T-cell (primary cell): ENCODE measurements at regions not wholly inside any gene's neighbourhood (a gene's known extent, or its start where the extent isn't known, plus 50 kb on each side); places are given as distances from the start of the nearest gene placed in this dataset.

Source experiments
- ATAC-seq, 4 experiments: fragments of 200-7000 bp in 3 of 4; fragments of 150-1000 bp in 1 of 4; cut with Tn5 transposase; replicated peaks in 1 of 4; 1 replicate in 3 of 4; 2 replicates in 1 of 4; pipeline ENCODE4 v1.10.0; 2021; ENCODE audit warnings: moderate library complexity in 3 of 4, mild to moderate bottlenecking in 2 of 4, moderate number of reproducible peaks in 1 of 4
- CTCF ChIA-PET, 2 donors: fragments of 300-600 bp; sonication (Branson Sonifier 250); formaldehyde crosslinking; loops; one replicate each; lab custom pipeline; 2022; ENCODE audit warnings: antibody characterized with exemption in 2 of 2; lab: Charles Lee
- POLR2A ChIA-PET, 2 donors: fragments of 300-600 bp; sonication (Branson Sonifier 250); formaldehyde crosslinking; loops; one replicate each; lab custom pipeline; 2022; ENCODE audit warnings: antibody characterized with exemption in 2 of 2; lab: Charles Lee
- DNase-seq, 35 experiments: peaks; one replicate each; pipeline versions ENCODE4 v3.0.0 to v3.0.0-alpha.2; 2013 to 2023
- H3K27ac ChIP-seq: one replicate; pipeline ENCODE4 v1.5.1; 2013; ENCODE audit warnings: low read length
- H3K27me3 ChIP-seq, 2 experiments: replicated peaks in 1 of 2; 1 replicate in 1 of 2; 2 replicates in 1 of 2; pipeline versions ENCODE4 v1.6.1 to v1.7.0; 2013; ENCODE audit warnings: low read length in 1 of 2, mixed read lengths in 1 of 2; ENCODE audit not compliant: control insufficient read depth in 2 of 2, insufficient read depth in 2 of 2; ENCODE audit errors: extremely low read depth in 1 of 2
- H3K36me3 ChIP-seq, 2 donors: 1 replicate in 1 of 2; 2 replicates in 1 of 2; pipeline versions ENCODE4 v1.6.1 to v1.7.0; 2013; ENCODE audit warnings: low read length in 1 of 2; ENCODE audit not compliant: control insufficient read depth in 2 of 2, insufficient read depth in 1 of 2; ENCODE audit errors: extremely low read depth in 1 of 2
- H3K4me1 ChIP-seq, 2 experiments: 1 replicate in 1 of 2; 2 replicates in 1 of 2; pipeline versions ENCODE4 v1.6.1 to v1.7.0; 2013; ENCODE audit warnings: low read length in 2 of 2, mixed read lengths in 1 of 2; ENCODE audit not compliant: insufficient read depth in 2 of 2, control insufficient read depth in 1 of 2; ENCODE audit errors: extremely low read depth in 1 of 2
- H3K4me3 ChIP-seq, 2 donors: 1 replicate in 1 of 2; 2 replicates in 1 of 2; pipeline versions ENCODE4 v1.5.1 to v1.7.0; 2013; ENCODE audit warnings: mild to moderate bottlenecking in 2 of 2, low read length in 1 of 2, moderate library complexity in 1 of 2; ENCODE audit not compliant: control insufficient read depth in 1 of 2; ENCODE audit errors: extremely low read depth in 1 of 2
- H3K9me3 ChIP-seq: 2 replicates; pipeline ENCODE4 v1.7.0; 2013
- H3K27ac Mint-ChIP-seq, 2 donors: one replicate each; pipeline ENCODE4 v1.8.0; 2020 to 2021; ENCODE audit warnings: mild to moderate bottlenecking in 2 of 2, mixed read lengths in 2 of 2
- H3K27me3 Mint-ChIP-seq, 2 donors: one replicate each; pipeline ENCODE4 v1.8.0; 2021 to 2022; ENCODE audit warnings: mixed read lengths in 2 of 2
- H3K36me3 Mint-ChIP-seq: one replicate; pipeline ENCODE4 v1.8.0; 2021; ENCODE audit warnings: mixed read lengths
- H3K4me1 Mint-ChIP-seq, 3 donors: one replicate each; pipeline ENCODE4 v1.8.0; 2020 to 2022; ENCODE audit warnings: mixed read lengths in 3 of 3, mild to moderate bottlenecking in 1 of 3
- H3K4me3 Mint-ChIP-seq, 3 donors: one replicate each; pipeline ENCODE4 v1.8.0; 2020 to 2022; ENCODE audit warnings: mild to moderate bottlenecking in 3 of 3, mixed read lengths in 3 of 3, moderate library complexity in 3 of 3
- H3K9me3 Mint-ChIP-seq, 3 donors: one replicate each; pipeline ENCODE4 v1.8.0; 2020 to 2022; ENCODE audit warnings: mixed read lengths in 3 of 3
- WGBS: methylation state at CpG from one replicate; pipeline ENCODE4 v1.1.5; 2013; ENCODE audit warnings: missing lambda C conversion rate; ENCODE audit not compliant: insufficient coverage; 5-methylcytosine and 5-hydroxymethylcytosine counted together

DNA sequence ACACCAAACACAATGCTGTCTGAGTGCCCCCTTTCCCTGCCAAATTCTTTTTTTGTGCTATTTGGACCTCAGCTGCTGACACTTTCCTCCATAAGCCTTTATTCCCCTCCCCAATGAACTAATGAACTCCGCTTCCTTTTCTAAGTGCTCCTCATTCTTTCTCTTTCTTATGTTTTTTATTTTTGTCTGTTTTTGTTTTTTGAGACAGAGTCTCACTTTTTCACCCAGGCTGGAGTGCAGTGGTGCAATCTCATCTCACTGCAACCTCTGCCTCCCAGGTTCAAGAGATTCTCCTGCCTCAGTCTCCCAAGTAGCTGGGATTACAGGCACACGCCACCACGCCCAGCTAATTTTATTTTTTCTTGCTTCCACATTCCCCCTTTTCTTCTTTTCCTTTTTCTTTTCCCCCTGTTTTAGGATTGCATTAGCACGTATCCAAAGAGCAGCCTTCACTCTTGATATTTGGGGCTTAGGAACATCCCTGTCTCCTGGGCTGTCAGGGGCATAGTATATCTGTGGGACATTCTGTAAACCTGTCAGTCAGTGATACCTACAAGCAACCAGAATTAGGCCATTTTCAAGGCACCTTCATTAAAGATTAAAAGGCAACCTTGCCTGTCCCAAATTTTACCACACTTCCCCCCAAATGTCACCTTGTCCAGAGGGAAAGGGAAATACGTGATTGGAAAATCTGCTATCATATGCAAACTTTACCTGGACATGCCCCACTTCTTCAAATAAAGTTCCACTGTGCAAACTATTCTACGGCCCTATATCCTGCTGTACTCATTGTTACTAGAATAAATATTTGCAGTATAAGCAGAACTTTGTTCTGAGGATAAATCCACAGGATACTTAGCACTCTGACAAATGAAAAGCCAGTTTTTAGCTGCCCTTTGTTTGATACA lies 65.1 kb upstream of the ACSL3 start:
- ChIA-PET CTCF (interaction anchor here in 1 of 2 donors (0.9 kb wide), 1 partner anchor 106 kb away, joined by 4 read pairs; no protein-coding TSS in a partner anchor), POLR2A (no interaction called here)
- no peak overlapping the region for H3K4me3 Mint-ChIP-seq
- Histone ChIP-seq H3K4me3 (no peak overlapping the region), H3K27ac (no peak overlapping the region), H3K4me1 (no peaks in the 10 kb centered on the region), H3K27me3 (no peaks in the 10 kb centered on the region), H3K36me3 (no peaks in the 10 kb centered on the region), H3K9me3 (no peaks in the 10 kb centered on the region)
- H3K36me3 Mint-ChIP-seq: no peaks in the 10 kb centered on the region
- 60% methylated on average over 1 of the region's 6 CpGs for WGBS
- no peaks in the 10 kb centered on the region for H3K4me1 Mint-ChIP-seq
- H3K27me3 Mint-ChIP-seq: no peaks in the 10 kb centered on the region
- ATAC-seq (no peak), DNase-seq (no peak)
- H3K9me3 Mint-ChIP-seq: no peaks in the 10 kb centered on the region
- no peak overlapping the region for H3K27ac Mint-ChIP-seq

DNA sequence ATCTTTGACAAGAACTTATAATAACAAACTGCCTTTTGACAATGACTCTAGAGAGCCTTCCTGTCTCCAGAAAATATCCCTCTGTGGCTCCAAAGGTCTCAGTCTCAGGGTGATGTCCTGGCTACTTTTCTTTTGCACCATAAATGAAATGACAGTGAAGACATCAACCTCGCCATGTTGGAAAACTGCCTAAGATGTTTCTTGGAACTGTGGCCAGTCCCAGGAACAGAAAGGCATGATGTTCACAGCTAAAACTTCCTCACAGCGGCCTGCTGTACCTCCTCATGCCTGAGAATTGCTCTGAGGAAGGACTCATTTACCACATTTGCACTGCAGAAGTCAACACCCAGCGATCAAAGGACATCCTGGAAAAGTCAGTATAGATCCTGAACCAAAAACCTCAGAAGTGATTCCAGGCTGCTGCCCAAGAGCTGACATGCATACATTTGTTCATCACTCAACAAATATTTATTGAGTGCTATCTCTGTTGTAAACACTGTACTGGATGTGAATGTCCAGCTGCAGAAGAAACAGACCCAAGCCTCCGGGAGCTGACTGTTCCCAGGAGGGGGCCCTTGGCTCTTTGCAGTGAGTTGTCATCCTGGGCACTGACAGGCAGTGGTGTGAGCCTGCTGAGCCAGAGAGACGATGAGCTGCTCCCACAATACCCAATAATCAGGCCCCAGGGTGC lies 64.3 kb upstream of the ACSL3 start:
- no peaks in the 10 kb centered on the region for H3K9me3 Mint-ChIP-seq
- POLR2A ChIA-PET: no interaction called here
- H3K27me3 ChIP-seq: no peaks in the 10 kb centered on the region

DNA sequence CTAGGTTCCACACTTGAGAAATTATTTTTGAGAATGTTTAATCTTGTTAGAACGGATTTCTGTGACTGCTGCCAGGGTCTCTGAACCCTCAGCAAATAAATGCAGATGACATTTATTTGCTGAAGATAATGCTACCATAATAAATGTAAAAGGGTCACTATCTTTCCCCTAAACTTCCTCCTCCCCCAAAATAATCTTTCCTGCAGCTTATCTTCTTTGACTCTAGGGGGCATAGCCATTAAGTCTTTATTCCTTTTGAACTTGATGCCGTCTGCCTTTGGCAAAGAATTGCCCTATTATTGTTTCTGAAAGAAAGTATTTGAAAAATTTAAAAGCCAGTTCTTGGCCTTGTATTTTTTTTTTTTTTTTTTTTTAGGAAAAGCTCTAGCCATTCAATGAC lies 63.6 kb upstream of the ACSL3 start:
- no peak overlapping the region for H3K4me3 Mint-ChIP-seq
- Histone ChIP-seq H3K36me3 (no peaks in the 10 kb centered on the region), H3K27me3 (no peaks in the 10 kb centered on the region), H3K27ac (no peak overlapping the region), H3K4me1 (no peaks in the 10 kb centered on the region), H3K4me3 (no peak overlapping the region), H3K9me3 (no peaks in the 10 kb centered on the region)
- ChIA-PET POLR2A (interaction anchor here in 1 of 2 donors (0.6 kb wide), 2 partner anchors 65 to 1962 kb away, joined by 4 to 5 read pairs; no protein-coding TSS in a partner anchor), CTCF (interaction anchor here (0.6 to 1.1 kb wide), 11 partner anchors 9 to 1702 kb away, joined by 3 to 16 read pairs (median 5); no protein-coding TSS in a partner anchor)
- no CpG with 5 or more reads among the region's 2 CpGs for WGBS
- no peak for ATAC-seq
- no peaks in the 10 kb centered on the region for H3K4me1 Mint-ChIP-seq
- H3K27ac Mint-ChIP-seq: no peak overlapping the region
- peak in 1 of 35 experiments; percentile 12 for DNase-seq
- H3K36me3 Mint-ChIP-seq: no peaks in the 10 kb centered on the region
- H3K27me3 Mint-ChIP-seq: no peaks in the 10 kb centered on the region
- H3K9me3 Mint-ChIP-seq: no peaks in the 10 kb centered on the region

More for the DNA sequence above, 64.3 kb upstream of the ACSL3 start:
- no peak overlapping the region for H3K4me3 ChIP-seq
- CTCF ChIA-PET: interaction anchor here (0.6 to 1.1 kb wide), 4 partner anchors 8 to 1701 kb away, joined by 4 to 16 read pairs (median 6); no protein-coding TSS in a partner anchor
- no peak for ATAC-seq
- H3K27ac ChIP-seq: no peak overlapping the region
- no peak overlapping the region for H3K4me3 Mint-ChIP-seq
- no peaks in the 10 kb centered on the region for H3K4me1 ChIP-seq
- H3K27me3 Mint-ChIP-seq: no peaks in the 10 kb centered on the region
- H3K4me1 Mint-ChIP-seq: no peaks in the 10 kb centered on the region
- WGBS: 69% methylated on average over 4 of the region's 5 CpGs
- no peaks in the 10 kb centered on the region for H3K36me3 ChIP-seq
- H3K27ac Mint-ChIP-seq: no peak overlapping the region
- no peak for DNase-seq
- H3K9me3 ChIP-seq: no peaks in the 10 kb centered on the region
- no peaks in the 10 kb centered on the region for H3K36me3 Mint-ChIP-seq

DNA sequence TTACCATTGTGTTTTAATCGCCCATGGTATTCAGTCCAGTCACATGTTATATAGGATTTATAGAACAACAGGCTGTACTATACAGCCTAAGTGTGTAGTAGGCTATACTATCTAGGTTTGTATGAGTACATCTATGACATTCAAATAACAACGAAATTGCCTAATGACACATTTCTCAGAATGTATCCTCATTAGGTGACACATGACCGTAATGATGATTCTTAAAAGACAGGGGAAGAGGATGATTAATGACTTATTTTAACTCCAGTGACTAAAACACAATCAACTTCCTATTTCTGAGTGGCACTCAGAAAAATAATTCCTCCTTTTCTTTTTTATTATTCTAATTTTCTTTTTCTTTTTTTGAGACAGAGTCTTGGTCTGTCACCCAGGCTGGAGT lies 63.0 kb upstream of the ACSL3 start:
- ATAC-seq (no peak), DNase-seq (no peak)
- H3K4me1 Mint-ChIP-seq: no peaks in the 10 kb centered on the region
- WGBS: no CpG with 5 or more reads among the region's 3 CpGs
- Histone ChIP-seq H3K27ac (no peak overlapping the region), H3K4me3 (no peak overlapping the region), H3K4me1 (no peaks in the 10 kb centered on the region), H3K9me3 (no peaks in the 10 kb centered on the region), H3K36me3 (no peaks in the 10 kb centered on the region), H3K27me3 (no peaks in the 10 kb centered on the region)
- no peak overlapping the region for H3K27ac Mint-ChIP-seq
- no peaks in the 10 kb centered on the region for H3K36me3 Mint-ChIP-seq
- POLR2A ChIA-PET: interaction anchor here in 1 of 2 donors (0.6 kb wide), 2 partner anchors 64 to 1961 kb away, joined by 4 to 5 read pairs; no protein-coding TSS in a partner anchor
- H3K4me3 Mint-ChIP-seq: no peak overlapping the region
- H3K9me3 Mint-ChIP-seq: no peaks in the 10 kb centered on the region
- no peaks in the 10 kb centered on the region for H3K27me3 Mint-ChIP-seq
- CTCF ChIA-PET: interaction anchor here (0.6 to 0.7 kb wide), 5 partner anchors 8 to 335 kb away, joined by 3 to 10 read pairs (median 4); no protein-coding TSS in a partner anchor

GRCh38 chr2:222798528-222798927 lies 62.3 kb upstream of the ACSL3 start:
- no peak for ATAC-seq
- H3K36me3 Mint-ChIP-seq: no peaks in the 10 kb centered on the region
- H3K9me3 Mint-ChIP-seq: no peaks in the 10 kb centered on the region
- no peak for DNase-seq
- H3K4me1 Mint-ChIP-seq: no peaks in the 10 kb centered on the region
- H3K27ac ChIP-seq: no peak overlapping the region
- H3K27me3 ChIP-seq: no peaks in the 10 kb centered on the region
- H3K27ac Mint-ChIP-seq: no peak overlapping the region
- CTCF ChIA-PET: no interaction called here
- H3K36me3 ChIP-seq: no peaks in the 10 kb centered on the region
- H3K4me3 ChIP-seq: no peak overlapping the region
- no peaks in the 10 kb centered on the region for H3K27me3 Mint-ChIP-seq
- H3K9me3 ChIP-seq: no peaks in the 10 kb centered on the region
- POLR2A ChIA-PET: no interaction called here
- no peak overlapping the region for H3K4me3 Mint-ChIP-seq
- no peaks in the 10 kb centered on the region for H3K4me1 ChIP-seq

- H3K4me3 ChIP-seq: no peak overlapping the region
- 0% methylated on average over 1 of the region's 7 CpGs for WGBS
- POLR2A ChIA-PET: no interaction called here
- no peak overlapping the region for H3K27ac Mint-ChIP-seq
- CTCF ChIA-PET: no interaction called here
- H3K27ac ChIP-seq: no peak overlapping the region
- no peaks in the 10 kb centered on the region for H3K36me3 ChIP-seq
- H3K4me1 ChIP-seq: no peaks in the 10 kb centered on the region
- no peaks in the 10 kb centered on the region for H3K9me3 Mint-ChIP-seq
- no peaks in the 10 kb centered on the region for H3K9me3 ChIP-seq
- H3K27me3 ChIP-seq: no peaks in the 10 kb centered on the region
- no peak for DNase-seq
- peaks cover 0 to 5% of the 10 kb centered on the region in 2 donors for H3K27me3 Mint-ChIP-seq
- ATAC-seq: no peak
- no peaks in the 10 kb centered on the region for H3K4me1 Mint-ChIP-seq
- no peak overlapping the region for H3K4me3 Mint-ChIP-seq
- H3K36me3 Mint-ChIP-seq: no peaks in the 10 kb centered on the region
Observed at GRCh38 chr2:222799262-222799918, 61.4 kb upstream of the ACSL3 start.
